ENCODE measurements at regions not wholly inside any gene's neighbourhood (a gene's known extent, or its start where the extent isn't known, plus 50 kb on each side); places are given as distances from the start of the nearest gene placed in this dataset.
A peak's percentile ranks its signal among the peaks of the same experiment; 100 is the strongest.
"Not testable (repeated sequence)": the region's sequence is repeated elsewhere in the genome, so short reads cannot be mapped to it uniquely, and the experiment has no call there.

- DNase-seq, result no peak
Observed at GRCh38 chr10:8396675-8397074, 342.2 kb downstream of the GATA3 start.

DNA sequence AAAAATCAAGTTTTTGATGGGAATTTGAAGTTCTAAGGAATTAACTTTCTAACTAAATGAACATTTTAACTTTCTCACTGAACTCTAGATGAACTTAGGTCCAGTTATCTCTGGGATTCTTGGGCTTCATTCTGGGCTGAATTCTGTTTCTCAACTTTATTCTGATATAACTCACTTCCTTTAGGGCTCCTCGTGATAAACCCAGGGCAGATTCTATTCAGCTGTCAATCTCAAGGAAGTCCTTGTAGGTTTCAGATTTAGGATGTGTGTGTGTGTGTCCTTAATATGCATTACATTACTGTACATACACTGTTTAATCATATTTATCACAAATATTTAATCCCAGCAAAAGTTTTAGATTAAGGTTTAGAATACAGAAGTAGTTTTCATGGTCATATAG, 344.3 kb downstream of the GATA3 start:
- no peak for DNase-seq

- DNase-seq, result no peak
Observed at GRCh38 chr10:8400151-8400550, 345.7 kb downstream of the GATA3 start.

DNA sequence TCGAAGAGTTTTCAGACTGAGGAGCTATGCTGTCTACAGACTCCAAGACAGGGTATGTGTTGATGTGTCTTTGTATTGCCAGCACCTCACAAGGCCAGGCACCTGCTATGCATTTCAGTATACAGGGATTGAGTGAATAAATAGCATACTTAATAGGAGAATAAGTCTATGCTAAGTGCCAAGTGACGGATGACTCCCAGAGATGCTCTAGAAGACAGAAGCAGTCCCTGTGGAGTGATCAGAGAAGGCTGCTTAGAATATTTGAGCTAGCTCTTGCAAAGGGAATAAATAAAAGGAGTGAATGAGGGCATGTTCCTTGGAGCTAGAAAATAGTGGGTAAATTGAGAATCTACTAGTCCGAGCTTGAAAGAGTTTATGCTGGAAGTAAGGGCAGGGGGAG, 346.4 kb downstream of the GATA3 start:
- no peak for DNase-seq

DNA sequence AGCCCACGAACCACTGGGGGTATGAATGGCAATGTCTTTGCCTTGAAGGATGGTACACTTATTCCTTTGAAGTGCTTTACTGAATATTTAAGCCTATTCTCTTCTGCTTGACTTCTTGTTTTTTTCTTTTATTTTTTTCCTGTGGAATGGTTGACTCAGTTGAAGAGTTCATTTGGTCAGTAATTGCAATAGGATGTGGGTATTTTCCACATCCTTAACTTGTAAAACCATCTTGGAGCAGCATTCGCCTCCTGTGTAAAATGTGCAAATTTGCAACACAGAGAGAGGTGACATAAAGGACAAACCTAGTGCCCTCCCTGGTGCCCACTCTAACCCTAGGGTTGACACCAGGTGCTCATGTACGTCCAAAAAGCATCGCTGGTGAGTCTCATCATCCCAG, 347.0 kb downstream of the GATA3 start:
- DNase-seq, result no peak

- DNase-seq, result peak; percentile 44 to 50
Observed at GRCh38 chr10:8402576-8402975, 348.1 kb downstream of the GATA3 start.

DNA sequence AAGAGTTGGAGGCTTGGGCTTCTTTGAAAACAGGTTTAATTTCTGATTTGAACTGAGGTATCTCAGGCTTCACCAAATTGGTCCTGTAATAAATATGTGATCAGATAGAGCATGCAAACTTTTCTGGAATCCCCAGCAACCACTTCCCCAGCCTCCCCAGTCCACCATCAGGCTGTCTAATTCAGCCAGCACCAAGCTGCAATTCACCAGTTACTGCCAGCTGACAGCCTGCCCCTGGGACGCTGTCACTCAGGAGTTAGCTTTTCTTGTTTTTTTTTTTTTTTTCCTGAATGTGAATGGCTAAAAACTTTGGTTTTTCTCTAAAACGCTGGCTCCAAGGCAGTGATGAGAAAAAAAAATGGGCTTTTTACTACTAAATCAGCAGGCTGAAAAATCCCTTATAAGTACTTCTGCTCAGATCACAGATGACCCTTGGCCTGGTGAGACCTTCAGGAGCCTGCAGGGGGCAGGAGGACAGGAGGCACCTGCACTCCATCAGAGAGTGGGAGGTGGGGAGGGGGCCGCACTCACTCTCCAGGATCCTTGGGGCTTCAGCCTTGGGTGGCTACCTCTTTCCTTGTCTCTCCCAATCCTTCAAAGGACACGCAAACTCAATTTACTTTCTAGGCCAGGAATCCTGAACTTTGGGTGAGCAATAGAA, 349.4 kb downstream of the GATA3 start:
- DNase-seq, result no peak

- DNase-seq, result peak in 1 of 2 donors; percentile 28
Observed at GRCh38 chr10:8404721-8405120, 350.2 kb downstream of the GATA3 start.

GRCh38 chr10:8405596-8405995, 351.1 kb downstream of the GATA3 start:
- DNase-seq, result no peak

DNA sequence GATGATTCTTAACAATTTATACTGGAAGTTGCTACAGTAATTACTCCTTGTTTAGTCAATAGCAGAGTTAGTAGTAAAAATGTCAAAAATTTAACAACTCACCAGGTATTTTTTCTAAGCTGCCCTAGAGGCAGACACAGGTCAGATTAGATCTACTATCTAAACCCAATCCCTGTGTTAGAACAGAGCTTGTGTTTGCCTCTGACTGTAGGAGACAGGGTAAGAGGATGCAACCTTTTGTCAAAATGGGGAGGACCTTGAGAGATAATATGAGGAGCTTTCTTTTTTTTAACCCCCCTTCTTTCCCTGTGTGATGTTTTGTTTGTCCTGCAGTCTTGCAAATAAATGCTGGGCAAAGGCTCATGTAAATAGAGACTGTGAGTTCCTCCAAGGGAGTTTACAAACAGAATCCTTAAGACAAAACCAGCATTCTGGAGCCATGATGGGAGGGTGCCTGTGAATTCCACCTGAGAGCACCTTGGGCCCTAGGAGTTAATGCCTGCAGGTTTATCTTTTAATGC, 353.1 kb downstream of the GATA3 start:
- no peak for DNase-seq

- no peak for DNase-seq
Observed at GRCh38 chr10:8410506-8410905, 356.0 kb downstream of the GATA3 start.

GRCh38 chr10:8412541-8412940, 358.1 kb downstream of the GATA3 start:
- no peak for DNase-seq

GRCh38 chr10:8415029-8415428, 360.5 kb downstream of the GATA3 start:
- DNase-seq, result not testable (repeated sequence)

- DNase-seq, result no peak
Observed at GRCh38 chr10:8416192-8416701, 361.8 kb downstream of the GATA3 start.

GRCh38 chr10:8416760-8417159, 362.3 kb downstream of the GATA3 start:
- peak in 1 of 2 donors; percentile 26 for DNase-seq

DNA sequence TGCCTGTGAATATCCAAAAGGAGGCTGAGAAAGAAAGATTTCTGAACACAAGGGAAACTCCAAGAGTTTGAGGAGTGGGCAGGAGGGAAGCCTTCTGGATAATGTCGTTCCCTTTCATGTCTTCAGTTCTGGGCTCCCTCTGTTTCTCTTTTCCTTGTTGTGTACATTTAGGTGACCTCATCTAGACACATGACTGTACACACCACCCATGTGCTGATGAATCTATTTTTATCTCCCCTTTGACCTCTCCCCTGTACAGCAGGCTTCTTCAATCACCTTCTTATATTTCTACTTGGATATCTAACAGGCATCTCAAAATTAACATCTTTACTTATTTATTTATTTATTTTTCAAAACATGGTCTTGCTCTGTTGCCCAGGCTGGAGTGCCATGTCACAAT, 363.1 kb downstream of the GATA3 start:
- DNase-seq, result no peak

DNA sequence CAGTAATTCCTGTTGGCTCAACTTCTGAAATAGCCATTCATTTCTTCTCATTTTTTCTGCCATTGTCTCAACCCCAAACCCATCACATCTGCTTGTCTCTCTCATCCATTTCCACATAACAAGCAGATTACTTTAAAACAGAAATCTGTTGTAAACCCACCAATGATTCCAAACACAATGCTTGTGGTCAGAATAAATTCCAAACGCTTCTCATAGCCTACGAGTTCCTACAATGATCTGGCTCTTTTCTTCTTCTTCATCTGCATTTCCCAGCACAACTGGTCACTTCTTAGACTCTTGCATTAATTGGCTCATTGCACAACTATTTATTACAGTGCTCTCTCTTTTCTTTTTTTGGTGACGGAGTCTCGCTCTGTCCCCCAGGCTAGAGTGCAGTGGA, 364.1 kb downstream of the GATA3 start:
- no peak for DNase-seq

GRCh38 chr10:8420182-8420581, 365.7 kb downstream of the GATA3 start:
- no peak for DNase-seq

- DNase-seq, result no peak
Observed at GRCh38 chr10:8424555-8425211, 370.2 kb downstream of the GATA3 start.

- DNase-seq, result no peak
Observed at GRCh38 chr10:8428654-8429053, 374.2 kb downstream of the GATA3 start.

DNA sequence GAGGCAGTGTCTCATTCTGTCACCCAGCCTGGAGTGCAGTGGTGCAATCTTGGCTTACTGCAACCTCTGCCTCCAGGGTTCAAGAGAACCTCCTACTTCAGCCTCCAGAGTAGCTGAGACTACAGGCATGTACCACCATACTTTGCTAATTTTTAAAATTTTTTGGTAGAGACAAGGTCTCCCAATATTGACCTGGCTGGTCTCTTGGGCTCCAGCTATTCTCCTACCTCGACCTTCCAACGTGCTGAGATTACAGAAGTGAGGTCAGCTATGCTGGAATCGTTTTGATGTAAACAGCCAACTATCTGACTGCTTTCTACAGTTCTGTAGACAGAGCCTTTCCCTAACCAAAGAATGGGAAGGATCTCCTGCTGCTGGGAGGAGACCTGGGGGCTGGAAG, 375.8 kb downstream of the GATA3 start:
- no peak for DNase-seq

GRCh38 chr10:8431511-8431910, 377.0 kb downstream of the GATA3 start:
- DNase-seq, result no peak

DNA sequence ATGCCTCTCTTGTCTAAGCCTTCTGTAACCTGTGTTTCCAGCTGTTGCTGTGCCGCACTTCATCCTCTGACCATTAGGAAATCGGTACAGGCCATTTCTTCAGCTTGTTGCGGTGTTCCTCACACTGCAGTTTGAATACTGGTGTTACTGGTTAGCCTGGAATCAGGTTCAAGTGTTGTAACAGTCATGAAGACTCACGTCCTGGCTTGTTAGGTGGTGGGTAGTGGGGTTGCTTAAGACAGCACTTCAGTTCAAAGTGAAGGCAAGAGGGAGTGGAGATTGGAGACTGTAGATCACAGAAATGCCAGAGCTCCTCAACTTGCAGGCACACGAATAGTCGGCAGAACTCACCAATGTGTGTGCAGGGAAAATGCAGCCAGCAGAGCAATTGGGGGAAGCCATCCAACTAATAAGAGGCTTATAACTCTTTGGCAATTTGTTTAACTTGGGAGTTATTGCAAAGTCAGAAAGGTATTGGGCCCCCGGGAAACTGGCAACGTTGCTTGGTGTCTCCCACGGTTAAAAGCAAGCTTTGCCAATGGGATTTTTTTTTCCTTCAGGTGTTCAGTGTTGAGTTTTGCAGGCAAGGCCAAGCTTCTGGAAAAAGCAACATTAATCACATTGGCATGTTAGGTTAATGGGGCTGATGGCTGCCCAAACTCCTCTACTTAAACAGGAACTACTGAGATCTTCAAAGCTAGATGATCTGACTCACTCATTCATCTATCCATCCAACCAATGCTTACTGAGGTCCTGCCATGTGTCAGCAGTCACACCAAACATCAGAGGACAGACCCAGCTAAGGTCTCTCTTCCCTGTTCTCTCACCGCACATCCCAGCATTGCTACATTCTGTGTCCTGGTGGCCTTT, 380.9 kb downstream of the GATA3 start:
- DNase-seq, result no peak

Data from stimulated activated CD4-positive, alpha-beta T cell treated with anti-CD3 and anti-CD28 coated beads, Interleukin-2, amount 100 ng/mL, for 24 hours (primary cell).